ENCODE measurements at regions not wholly inside any gene's neighbourhood (a gene's known extent, or its start where the extent isn't known, plus 50 kb on each side); places are given as distances from the start of the nearest gene placed in this dataset.

DNA sequence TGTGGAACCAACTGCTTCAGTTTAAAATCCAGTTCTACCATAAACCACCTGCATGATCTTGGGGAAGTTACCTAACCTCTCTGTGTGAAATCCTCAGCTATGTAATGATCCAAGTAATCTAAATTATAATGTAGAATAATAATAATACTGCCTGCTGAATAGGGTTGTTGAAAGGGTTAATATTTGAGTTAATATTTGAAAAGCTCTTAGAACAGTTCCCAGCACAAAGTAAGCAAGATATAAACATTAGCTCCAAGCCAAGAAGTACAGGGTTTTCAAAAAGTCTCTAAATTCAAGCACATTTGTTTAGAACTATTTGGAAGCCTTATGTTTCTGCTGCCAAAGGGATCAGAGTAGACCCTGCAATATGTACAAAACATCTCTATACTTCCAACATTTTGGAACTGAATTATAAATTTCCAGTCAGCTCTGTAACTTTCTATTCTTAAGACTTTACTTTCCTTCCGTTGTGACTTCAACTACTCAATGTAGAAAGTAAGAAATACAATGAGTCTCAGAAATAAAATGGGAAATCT, 76.7 kb upstream of the FAM9C start:
- Histone ChIP-seq H3K36me3 (ENCODE audit: insufficient read depth, low read length) (no peaks in the 10 kb centered on the region), H3K4me3 (ENCODE audit: low read length, poor library complexity, severe bottlenecking) (no peak overlapping the region), H2AFZ (ENCODE audit: low read length) (no peak overlapping the region), H3K9me3 (ENCODE audit: insufficient read depth, low read depth, low read length) (no peaks in the 10 kb centered on the region), H3K4me2 (ENCODE audit: low read depth, low read length, poor library complexity, severe bottlenecking) (no peak overlapping the region), H3F3A (ENCODE audit: low read depth) (peaks cover 10% of the 10 kb centered on the region; the same call in 1 of the 2 replicates), H4K20me1 (ENCODE audit: insufficient read depth, low read length, poor library complexity, severe bottlenecking) (no peaks in the 10 kb centered on the region), H3K4me1 (ENCODE audit: insufficient read depth, low read length, poor library complexity, severe bottlenecking) (peaks cover 41% of the 10 kb centered on the region), H3K9me2 (replicated peaks; ENCODE audit: low read depth, low read length) (no peaks in the 10 kb centered on the region), H3K27me3 (ENCODE audit: insufficient read depth, low read length, poor library complexity, severe bottlenecking) (no peaks in the 10 kb centered on the region), H3K9ac (ENCODE audit: low read depth, low read length, poor library complexity, severe bottlenecking) (no peak overlapping the region), H3K79me2 (ENCODE audit: insufficient read depth, low read length) (no peaks in the 10 kb centered on the region)
- TF ChIP-seq EZH2phosphoT487 (IDR thresholded peaks at IDR 0.05; ENCODE audit: borderline replicate concordance), result no peak
- TF ChIP-seq, protein P1, sequence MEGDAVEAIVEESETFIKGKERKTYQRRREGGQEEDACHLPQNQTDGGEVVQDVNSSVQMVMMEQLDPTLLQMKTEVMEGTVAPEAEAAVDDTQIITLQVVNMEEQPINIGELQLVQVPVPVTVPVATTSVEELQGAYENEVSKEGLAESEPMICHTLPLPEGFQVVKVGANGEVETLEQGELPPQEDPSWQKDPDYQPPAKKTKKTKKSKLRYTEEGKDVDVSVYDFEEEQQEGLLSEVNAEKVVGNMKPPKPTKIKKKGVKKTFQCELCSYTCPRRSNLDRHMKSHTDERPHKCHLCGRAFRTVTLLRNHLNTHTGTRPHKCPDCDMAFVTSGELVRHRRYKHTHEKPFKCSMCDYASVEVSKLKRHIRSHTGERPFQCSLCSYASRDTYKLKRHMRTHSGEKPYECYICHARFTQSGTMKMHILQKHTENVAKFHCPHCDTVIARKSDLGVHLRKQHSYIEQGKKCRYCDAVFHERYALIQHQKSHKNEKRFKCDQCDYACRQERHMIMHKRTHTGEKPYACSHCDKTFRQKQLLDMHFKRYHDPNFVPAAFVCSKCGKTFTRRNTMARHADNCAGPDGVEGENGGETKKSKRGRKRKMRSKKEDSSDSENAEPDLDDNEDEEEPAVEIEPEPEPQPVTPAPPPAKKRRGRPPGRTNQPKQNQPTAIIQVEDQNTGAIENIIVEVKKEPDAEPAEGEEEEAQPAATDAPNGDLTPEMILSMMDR (conservative IDR thresholded peaks at IDR 0.05; ENCODE audit: low read length), result no peak

- Histone ChIP-seq H2AFZ (ENCODE audit: low read length) (no peak overlapping the region), H3K4me1 (ENCODE audit: insufficient read depth, low read length, poor library complexity, severe bottlenecking) (peaks cover 36% of the 10 kb centered on the region), H3K4me3 (ENCODE audit: low read length, poor library complexity, severe bottlenecking) (no peak overlapping the region), H3K9me2 (replicated peaks; ENCODE audit: low read depth, low read length) (no peaks in the 10 kb centered on the region), H3K9ac (ENCODE audit: low read depth, low read length, poor library complexity, severe bottlenecking) (no peak overlapping the region), H3K4me2 (ENCODE audit: low read depth, low read length, poor library complexity, severe bottlenecking) (no peak overlapping the region), H3K27me3 (ENCODE audit: insufficient read depth, low read length, poor library complexity, severe bottlenecking) (no peaks in the 10 kb centered on the region), H3K79me2 (ENCODE audit: insufficient read depth, low read length) (no peaks in the 10 kb centered on the region), H3F3A (ENCODE audit: low read depth) (peaks cover 10% of the 10 kb centered on the region; the same call in 1 of the 2 replicates), H4K20me1 (ENCODE audit: insufficient read depth, low read length, poor library complexity, severe bottlenecking) (no peaks in the 10 kb centered on the region), H3K9me3 (ENCODE audit: insufficient read depth, low read depth, low read length) (no peaks in the 10 kb centered on the region), H3K36me3 (ENCODE audit: insufficient read depth, low read length) (no peaks in the 10 kb centered on the region)
- TF ChIP-seq, protein P1 (conservative IDR thresholded peaks at IDR 0.05; ENCODE audit: low read length), result no peak
- no peak for TF ChIP-seq EZH2phosphoT487 (IDR thresholded peaks at IDR 0.05; ENCODE audit: borderline replicate concordance)
Measured at GRCh38 chrX:13120017-13120416, 75.6 kb upstream of the FAM9C start.

DNA sequence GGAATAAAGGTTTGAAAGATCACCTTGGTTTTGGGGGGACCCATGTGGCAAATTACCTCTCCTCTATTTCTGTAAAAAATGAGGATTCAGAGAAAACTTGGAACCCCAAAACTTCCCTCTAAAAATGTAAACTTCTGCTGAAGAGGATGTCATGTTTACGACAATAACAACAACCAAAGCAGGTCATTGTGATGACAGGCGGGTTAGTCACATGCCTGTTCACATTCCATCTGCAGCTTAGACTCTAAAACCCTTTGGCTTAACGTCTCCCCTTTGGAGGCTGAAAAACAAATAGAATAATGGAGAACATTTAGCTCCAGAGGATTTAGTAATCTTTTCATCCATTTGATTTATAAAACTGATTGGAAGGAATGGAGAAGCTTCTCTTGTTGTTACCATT, 75.0 kb upstream of the FAM9C start:
- Histone ChIP-seq H3K4me3 (ENCODE audit: low read length, poor library complexity, severe bottlenecking) (no peak overlapping the region), H3F3A (ENCODE audit: low read depth) (peaks cover 10% of the 10 kb centered on the region; the same call in 1 of the 2 replicates), H3K9me3 (ENCODE audit: insufficient read depth, low read depth, low read length) (no peaks in the 10 kb centered on the region), H4K20me1 (ENCODE audit: insufficient read depth, low read length, poor library complexity, severe bottlenecking) (no peaks in the 10 kb centered on the region), H3K79me2 (ENCODE audit: insufficient read depth, low read length) (no peaks in the 10 kb centered on the region), H3K36me3 (ENCODE audit: insufficient read depth, low read length) (no peaks in the 10 kb centered on the region), H3K27me3 (ENCODE audit: insufficient read depth, low read length, poor library complexity, severe bottlenecking) (no peaks in the 10 kb centered on the region), H3K9ac (ENCODE audit: low read depth, low read length, poor library complexity, severe bottlenecking) (no peak overlapping the region), H3K4me1 (ENCODE audit: insufficient read depth, low read length, poor library complexity, severe bottlenecking) (peaks cover 30% of the 10 kb centered on the region), H3K4me2 (ENCODE audit: low read depth, low read length, poor library complexity, severe bottlenecking) (no peak overlapping the region), H3K9me2 (replicated peaks; ENCODE audit: low read depth, low read length) (no peaks in the 10 kb centered on the region), H2AFZ (ENCODE audit: low read length) (no peak overlapping the region)
- no peak for TF ChIP-seq EZH2phosphoT487 (IDR thresholded peaks at IDR 0.05; ENCODE audit: borderline replicate concordance)
- TF ChIP-seq, protein P1 (conservative IDR thresholded peaks at IDR 0.05; ENCODE audit: low read length), result no peak

Data from Loucy (cell line).